KMS-11 (cell line): ENCODE measurements at regions not wholly inside any gene's neighbourhood (a gene's known extent, or its start where the extent isn't known, plus 50 kb on each side); places are given as distances from the start of the nearest gene placed in this dataset.

Experiments used
- H2AFZ ChIP-seq: fragments of 200-600 bp; sonication (generic); 2 replicates; pipeline ENCODE4 v1.6.1; 2016; ENCODE audit warnings: antibody characterized with exemption, mixed run types, low read depth
- H3K27ac ChIP-seq: fragments of 200-600 bp; sonication (generic); 2 replicates; pipeline ENCODE4 v1.6.1; 2016; ENCODE audit warnings: mild to moderate bottlenecking, mixed run types
- H3K27me3 ChIP-seq: fragments of 200-600 bp; sonication (generic); 2 replicates; pipeline ENCODE4 v1.6.1; 2017; ENCODE audit warnings: mild to moderate bottlenecking, low read depth, mixed run types, moderate library complexity; ENCODE audit not compliant: insufficient read depth
- H3K36me3 ChIP-seq: fragments of 200-600 bp; sonication (generic); 2 replicates; pipeline ENCODE4 v1.6.1; 2017; ENCODE audit warnings: mild to moderate bottlenecking, mixed run types; ENCODE audit not compliant: insufficient read depth
- H3K4me1 ChIP-seq: fragments of 200-600 bp; sonication (generic); 2 replicates; pipeline ENCODE4 v1.6.1; 2016; ENCODE audit warnings: mild to moderate bottlenecking, low read depth, mixed run types; ENCODE audit not compliant: poor library complexity, severe bottlenecking
- H3K4me2 ChIP-seq: fragments of 200-600 bp; sonication (generic); 2 replicates; pipeline ENCODE4 v1.7.0; 2016; ENCODE audit warnings: mild to moderate bottlenecking, mixed run types
- H3K4me3 ChIP-seq: fragments of 200-600 bp; sonication (generic); IDR thresholded peaks from 2 replicates; pipeline ENCODE4 v1.6.1; 2017; ENCODE audit warnings: low read depth, low read length, mixed read lengths; ENCODE audit not compliant: insufficient read depth
- H3K79me2 ChIP-seq: fragments of 200-600 bp; sonication (generic); 2 replicates; pipeline ENCODE4 v1.6.1; 2016; ENCODE audit warnings: low read depth, mixed run types; ENCODE audit not compliant: insufficient read depth
- H3K9ac ChIP-seq: fragments of 200-600 bp; sonication (generic); 2 replicates; pipeline ENCODE4 v1.6.1; 2016; ENCODE audit warnings: mild to moderate bottlenecking, mixed run types
- H4K20me1 ChIP-seq: fragments of 200-600 bp; sonication (generic); 2 replicates; pipeline ENCODE4 v1.6.1; 2016; ENCODE audit warnings: mild to moderate bottlenecking, mixed run types; ENCODE audit not compliant: insufficient read depth
- TF ChIP-seq, protein P1 (sequence below): fragments of 200-600 bp; sonication (generic); conservative IDR thresholded peaks from 2 replicates; pipeline ENCODE4 v1.6.1; 2017; ENCODE audit warnings: low read depth, mild to moderate bottlenecking, antibody characterized with exemption, low read length, moderate library complexity, mixed read lengths

DNA sequence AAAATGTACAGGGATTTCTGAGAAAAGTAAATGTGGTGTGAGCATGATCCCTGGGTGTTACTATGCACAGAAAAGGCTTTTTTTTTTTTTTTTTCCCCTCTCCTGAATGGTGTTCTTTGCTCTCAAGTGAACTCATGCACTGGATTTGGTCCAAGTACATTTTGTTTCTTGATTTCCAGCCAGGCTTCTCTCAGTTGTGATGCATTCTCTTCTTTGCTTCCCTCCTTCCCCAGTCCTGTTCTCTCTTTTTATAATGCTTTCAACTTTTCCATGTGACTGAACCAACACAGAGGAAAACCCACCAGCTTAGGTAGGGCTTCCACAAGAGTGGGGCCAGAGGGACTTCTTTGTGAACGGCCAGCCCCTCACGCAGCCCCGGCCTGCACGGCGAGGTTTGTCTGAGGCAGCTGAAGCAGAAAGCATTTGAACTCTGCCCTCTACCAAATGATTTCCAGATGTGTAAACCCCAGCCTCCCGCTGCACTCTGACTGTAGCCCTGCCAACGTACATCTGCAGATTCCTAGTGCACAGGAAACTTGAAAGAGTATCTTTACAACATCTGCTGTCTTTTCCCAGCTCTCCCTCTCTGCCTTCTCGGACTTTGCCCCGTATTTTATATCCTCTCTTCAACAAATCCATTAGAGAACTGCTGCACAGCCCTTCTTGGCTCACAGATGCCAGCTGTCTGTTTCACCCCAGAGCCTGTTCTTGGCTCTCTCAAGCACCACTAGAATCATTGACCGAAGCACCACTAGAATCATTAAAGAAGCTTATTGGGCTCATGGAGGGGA lies 71.8 kb upstream of the CD180 start:
- Histone ChIP-seq H3K36me3 (no peaks in the 10 kb centered on the region; the same call in 1 of the 2 replicates), H3K27me3 (no peaks in the 10 kb centered on the region), H4K20me1 (no peaks in the 10 kb centered on the region), H3K4me2 (no peak overlapping the region), H3K4me1 (no peaks in the 10 kb centered on the region), H3K4me3 (no peak overlapping the region), H3K27ac (no peak overlapping the region), H3K79me2 (no peaks in the 10 kb centered on the region), H3K9ac (no peak overlapping the region), H2AFZ (no peak overlapping the region)
- TF ChIP-seq, protein P1, sequence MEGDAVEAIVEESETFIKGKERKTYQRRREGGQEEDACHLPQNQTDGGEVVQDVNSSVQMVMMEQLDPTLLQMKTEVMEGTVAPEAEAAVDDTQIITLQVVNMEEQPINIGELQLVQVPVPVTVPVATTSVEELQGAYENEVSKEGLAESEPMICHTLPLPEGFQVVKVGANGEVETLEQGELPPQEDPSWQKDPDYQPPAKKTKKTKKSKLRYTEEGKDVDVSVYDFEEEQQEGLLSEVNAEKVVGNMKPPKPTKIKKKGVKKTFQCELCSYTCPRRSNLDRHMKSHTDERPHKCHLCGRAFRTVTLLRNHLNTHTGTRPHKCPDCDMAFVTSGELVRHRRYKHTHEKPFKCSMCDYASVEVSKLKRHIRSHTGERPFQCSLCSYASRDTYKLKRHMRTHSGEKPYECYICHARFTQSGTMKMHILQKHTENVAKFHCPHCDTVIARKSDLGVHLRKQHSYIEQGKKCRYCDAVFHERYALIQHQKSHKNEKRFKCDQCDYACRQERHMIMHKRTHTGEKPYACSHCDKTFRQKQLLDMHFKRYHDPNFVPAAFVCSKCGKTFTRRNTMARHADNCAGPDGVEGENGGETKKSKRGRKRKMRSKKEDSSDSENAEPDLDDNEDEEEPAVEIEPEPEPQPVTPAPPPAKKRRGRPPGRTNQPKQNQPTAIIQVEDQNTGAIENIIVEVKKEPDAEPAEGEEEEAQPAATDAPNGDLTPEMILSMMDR = no peak

DNA sequence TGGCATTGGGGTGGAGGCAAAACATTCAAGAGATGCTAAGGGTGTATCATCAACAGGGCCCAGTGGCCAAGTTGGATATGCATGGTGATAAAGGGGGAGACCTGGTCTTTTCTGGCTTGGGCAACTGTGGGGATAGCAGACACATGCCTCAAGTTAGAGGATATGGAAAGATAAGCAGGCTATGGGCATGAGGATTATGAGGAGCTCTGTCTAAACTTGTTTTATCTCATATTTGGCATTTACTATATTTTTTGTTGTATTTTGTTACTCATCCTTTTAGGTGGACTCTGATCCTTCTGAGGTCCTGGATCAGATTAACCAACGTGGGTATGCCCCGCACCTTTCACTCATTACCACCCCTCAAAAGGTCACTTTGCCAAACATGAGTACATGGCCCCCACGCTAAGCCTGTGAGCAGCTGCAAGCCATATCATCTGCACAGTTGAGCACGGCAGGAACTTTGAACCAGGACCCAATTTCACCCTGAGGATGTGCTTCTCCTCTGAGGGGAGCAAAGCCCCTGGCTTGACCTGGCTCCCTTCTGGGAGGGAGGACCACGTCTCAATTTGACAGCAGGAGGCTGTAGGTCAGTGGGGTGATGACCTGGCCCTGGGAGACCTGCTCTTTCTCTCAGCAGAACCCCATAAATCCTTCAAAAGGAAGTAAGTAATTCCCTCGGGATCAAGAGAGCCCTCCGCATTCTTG lies 71.1 kb upstream of the CD180 start:
- Histone ChIP-seq H3K4me2 (no peak overlapping the region), H3K27ac (no peak overlapping the region), H3K36me3 (no peaks in the 10 kb centered on the region; the same call in 1 of the 2 replicates), H3K9ac (no peak overlapping the region), H4K20me1 (no peaks in the 10 kb centered on the region), H3K79me2 (no peaks in the 10 kb centered on the region), H3K4me1 (no peaks in the 10 kb centered on the region), H3K27me3 (no peaks in the 10 kb centered on the region), H2AFZ (no peak overlapping the region), H3K4me3 (no peak overlapping the region)
- TF ChIP-seq, protein P1 = no peak

DNA sequence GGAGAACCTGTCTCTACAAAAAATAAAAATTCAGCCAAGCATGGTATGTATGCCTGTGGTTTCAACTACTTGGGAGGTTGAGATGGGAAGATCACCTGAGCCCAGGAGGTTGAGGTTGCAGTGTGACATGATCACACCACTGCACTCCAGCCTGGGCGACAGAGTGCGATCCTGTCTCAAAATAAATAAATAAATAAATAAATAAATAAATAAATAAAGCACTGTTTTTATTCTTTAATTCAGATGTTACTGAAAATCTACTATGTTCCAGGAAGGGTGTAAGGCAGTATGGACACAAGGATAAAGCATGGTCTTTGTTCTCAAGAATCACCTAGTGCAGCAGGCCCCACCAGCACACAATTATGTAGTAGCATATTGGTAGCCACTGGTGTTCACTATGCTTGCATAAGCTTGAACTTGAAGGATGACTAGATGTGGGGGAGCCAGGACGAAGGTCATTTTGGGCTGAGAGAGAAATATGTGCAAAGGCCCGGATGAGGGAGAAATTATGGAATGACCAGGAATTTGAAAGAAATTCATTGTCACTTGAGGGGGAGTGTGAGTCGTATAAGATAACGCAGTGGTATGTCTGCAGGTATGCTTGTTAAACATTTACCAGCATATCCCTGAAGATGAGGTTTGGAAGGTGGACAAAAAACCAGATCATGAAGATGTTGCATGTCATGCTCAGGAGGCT lies 70.2 kb upstream of the CD180 start:
- Histone ChIP-seq H3K9ac (no peak overlapping the region), H3K79me2 (no peaks in the 10 kb centered on the region), H3K27ac (no peak overlapping the region), H3K4me2 (no peak overlapping the region), H3K4me1 (no peaks in the 10 kb centered on the region), H3K4me3 (no peak overlapping the region), H3K36me3 (no peaks in the 10 kb centered on the region; the same call in 1 of the 2 replicates), H4K20me1 (no peaks in the 10 kb centered on the region), H2AFZ (no peak overlapping the region), H3K27me3 (no peaks in the 10 kb centered on the region)
- TF ChIP-seq, protein P1 = no peak

GRCh38 chr5:67265951-67266350 lies 69.4 kb upstream of the CD180 start:
- no peak overlapping the region for H3K9ac ChIP-seq
- no peaks in the 10 kb centered on the region for H4K20me1 ChIP-seq
- H3K4me3 ChIP-seq = no peak overlapping the region
- no peak overlapping the region for H2AFZ ChIP-seq
- no peaks in the 10 kb centered on the region for H3K79me2 ChIP-seq
- H3K4me1 ChIP-seq = no peaks in the 10 kb centered on the region
- no peaks in the 10 kb centered on the region for H3K27me3 ChIP-seq
- H3K36me3 ChIP-seq = no peaks in the 10 kb centered on the region; the same call in 1 of the 2 replicates
- TF ChIP-seq, protein P1 = no peak
- H3K4me2 ChIP-seq = no peak overlapping the region
- H3K27ac ChIP-seq = no peak overlapping the region
